Loucy (cell line): ENCODE measurements at regions not wholly inside any gene's neighbourhood (a gene's known extent, or its start where the extent isn't known, plus 50 kb on each side); places are given as distances from the start of the nearest gene placed in this dataset.

ENCODE experiments used
- H2AFZ ChIP-seq: fragments of 200-600 bp; sonication (generic); 2 replicates; pipeline ENCODE4 v1.6.0; 2016; ENCODE audit warnings: antibody characterized with exemption, mild to moderate bottlenecking, low read length, moderate library complexity
- H3F3A ChIP-seq: fragments of 200-600 bp; 2 replicates; pipeline ENCODE4 v1.6.0; 2016; ENCODE audit warnings: antibody characterized with exemption, low read depth, mild to moderate bottlenecking
- H3K27me3 ChIP-seq: fragments of 200-600 bp; sonication (generic); 2 replicates; pipeline ENCODE4 v1.6.1; 2014; ENCODE audit warnings: low read length, mild to moderate bottlenecking; ENCODE audit not compliant: insufficient read depth, poor library complexity, severe bottlenecking
- H3K36me3 ChIP-seq: fragments of 200-600 bp; sonication (generic); 2 replicates; pipeline ENCODE4 v1.6.1; 2016; ENCODE audit warnings: low read length; ENCODE audit not compliant: insufficient read depth
- H3K4me1 ChIP-seq: fragments of 200-600 bp; sonication (generic); 2 replicates; pipeline ENCODE4 v1.5.1; 2014; ENCODE audit warnings: low read length, mild to moderate bottlenecking; ENCODE audit not compliant: insufficient read depth, poor library complexity, severe bottlenecking
- H3K4me2 ChIP-seq: fragments of 200-600 bp; sonication (generic); 2 replicates; pipeline ENCODE4 v1.6.0; 2014; ENCODE audit warnings: antibody characterized with exemption, low read length, low read depth, mild to moderate bottlenecking; ENCODE audit not compliant: poor library complexity, severe bottlenecking
- H3K4me3 ChIP-seq: fragments of 200-600 bp; sonication (generic); 2 replicates; pipeline ENCODE4 v1.5.1; 2014; ENCODE audit warnings: low read length, mild to moderate bottlenecking, mixed read lengths; ENCODE audit not compliant: poor library complexity, severe bottlenecking
- H3K79me2 ChIP-seq: fragments of 200-600 bp; sonication (generic); 2 replicates; pipeline ENCODE4 v1.6.1; 2014; ENCODE audit warnings: low read length; ENCODE audit not compliant: insufficient read depth
- H3K9ac ChIP-seq: fragments of 200-600 bp; sonication (generic); 2 replicates; pipeline ENCODE4 v1.6.0; 2014; ENCODE audit warnings: mild to moderate bottlenecking, low read depth, low read length, moderate library complexity; ENCODE audit not compliant: poor library complexity, severe bottlenecking
- H3K9me2 ChIP-seq: fragments of 200-600 bp; sonication (generic); replicated peaks from 2 replicates; pipeline ENCODE4 v1.6.1; 2016; ENCODE audit warnings: low read depth, low read length, mixed read lengths
- H3K9me3 ChIP-seq: fragments of 200-600 bp; sonication (generic); 2 replicates; pipeline ENCODE4 v1.6.1; 2014; ENCODE audit warnings: mild to moderate bottlenecking, antibody characterized with exemption, low read length, low read depth; ENCODE audit not compliant: insufficient read depth
- H4K20me1 ChIP-seq: fragments of 200-600 bp; sonication (generic); 2 replicates; pipeline ENCODE4 v1.6.0; 2014; ENCODE audit warnings: antibody characterized with exemption, low read length, mild to moderate bottlenecking; ENCODE audit not compliant: insufficient read depth, poor library complexity, severe bottlenecking
- CTCF ChIP-seq: fragments of 200-600 bp; sonication (generic); conservative IDR thresholded peaks from 2 replicates; pipeline ENCODE4 v1.5.1; 2014; ENCODE audit warnings: mild to moderate bottlenecking, antibody characterized with exemption, low read length
- EZH2phosphoT487 ChIP-seq: fragments of 200-600 bp; IDR thresholded peaks from 2 replicates; pipeline ENCODE4 v1.6.1; 2018; ENCODE audit warnings: antibody characterized with exemption, mild to moderate bottlenecking, moderate library complexity, borderline replicate concordance

- no peaks in the 10 kb centered on the region for H3K27me3 ChIP-seq
- no peak overlapping the region for H3K4me2 ChIP-seq
- no peak overlapping the region for H3K9ac ChIP-seq
- no peaks in the 10 kb centered on the region for H3K9me3 ChIP-seq
- H3K9me2 ChIP-seq, result no peaks in the 10 kb centered on the region
- H3K4me3 ChIP-seq, result no peak overlapping the region
- no peaks in the 10 kb centered on the region for H3K4me1 ChIP-seq
- no peaks in the 10 kb centered on the region for H4K20me1 ChIP-seq
- no peaks in the 10 kb centered on the region for H3K36me3 ChIP-seq
- TF ChIP-seq CTCF, result no peak
- TF ChIP-seq EZH2phosphoT487, result no peak
- H3F3A ChIP-seq, result no peaks in the 10 kb centered on the region
- H2AFZ ChIP-seq, result no peak overlapping the region
- no peaks in the 10 kb centered on the region for H3K79me2 ChIP-seq
Observed at GRCh38 chr7:13777242-13777641, 212.2 kb downstream of the ETV1 start.

GRCh38 chr7:13778967-13779366 is 210.5 kb downstream of the ETV1 start:
- Histone ChIP-seq H3K36me3 (no peaks in the 10 kb centered on the region), H3K9ac (no peak overlapping the region), H4K20me1 (no peaks in the 10 kb centered on the region), H3F3A (no peaks in the 10 kb centered on the region), H3K9me2 (no peaks in the 10 kb centered on the region), H2AFZ (no peak overlapping the region), H3K27me3 (no peaks in the 10 kb centered on the region), H3K4me2 (no peak overlapping the region), H3K9me3 (no peaks in the 10 kb centered on the region), H3K4me3 (no peak overlapping the region), H3K4me1 (no peaks in the 10 kb centered on the region), H3K79me2 (no peaks in the 10 kb centered on the region)
- TF ChIP-seq CTCF, result no peak
- no peak for TF ChIP-seq EZH2phosphoT487

GRCh38 chr7:13790611-13791010 is 198.9 kb downstream of the ETV1 start:
- no peaks in the 10 kb centered on the region for H3F3A ChIP-seq
- H3K4me2 ChIP-seq, result no peak overlapping the region
- no peaks in the 10 kb centered on the region for H3K79me2 ChIP-seq
- H3K4me3 ChIP-seq, result no peak overlapping the region
- no peaks in the 10 kb centered on the region for H3K9me3 ChIP-seq
- H3K4me1 ChIP-seq, result no peaks in the 10 kb centered on the region
- no peaks in the 10 kb centered on the region for H3K27me3 ChIP-seq
- no peaks in the 10 kb centered on the region for H4K20me1 ChIP-seq
- no peaks in the 10 kb centered on the region for H3K9me2 ChIP-seq
- no peaks in the 10 kb centered on the region for H3K36me3 ChIP-seq
- TF ChIP-seq EZH2phosphoT487 (no peak), CTCF (no peak)
- H2AFZ ChIP-seq, result no peak overlapping the region
- no peak overlapping the region for H3K9ac ChIP-seq
